ENCODE measurements at regions not wholly inside any gene's neighbourhood (a gene's known extent, or its start where the extent isn't known, plus 50 kb on each side); places are given as distances from the start of the nearest gene placed in this dataset.
"Not testable (repeated sequence)": the region's sequence is repeated elsewhere in the genome, so short reads cannot be mapped to it uniquely, and the experiment has no call there.

- ChIA-PET CTCF (no interaction called here), POLR2A (no interaction called here)
- Mint-ChIP-seq H3K4me1 (ENCODE audit: low read depth) (no peaks in the 10 kb centered on the region), H3K4me3 (no peak overlapping the region), H3K36me3 (no peaks in the 10 kb centered on the region), H3K27me3 (no peaks in the 10 kb centered on the region), H3K9me3 (peaks cover 10% of the 10 kb centered on the region), H3K27ac (no peak overlapping the region)
- DNase-seq = no peak
- intact Hi-C loops (cut with micrococcal nuclease) = no loop called here
These were observed 288.5 kb downstream of the C16orf95 start for GRCh38 chr16:87028481-87029320.

- peaks cover 3% of the 10 kb centered on the region for H3K27me3 Mint-ChIP-seq
- H3K4me3 Mint-ChIP-seq = no peak overlapping the region
- DNase-seq = no peak
- no peaks in the 10 kb centered on the region for H3K4me1 Mint-ChIP-seq (ENCODE audit: low read depth)
- no peak overlapping the region for H3K27ac Mint-ChIP-seq
- ChIA-PET CTCF (no interaction called here), POLR2A (no interaction called here)
- intact Hi-C loops (cut with micrococcal nuclease) = no loop called here
- H3K36me3 Mint-ChIP-seq = no peaks in the 10 kb centered on the region
- H3K9me3 Mint-ChIP-seq = peaks cover 10% of the 10 kb centered on the region
These were observed 284.6 kb downstream of the C16orf95 start for GRCh38 chr16:87032554-87032953.

- intact Hi-C loops (cut with micrococcal nuclease) = no loop called here
- H3K27ac Mint-ChIP-seq = no peak overlapping the region
- no peaks in the 10 kb centered on the region for H3K4me1 Mint-ChIP-seq (ENCODE audit: low read depth)
- H3K9me3 Mint-ChIP-seq = peaks cover 10% of the 10 kb centered on the region
- no peak overlapping the region for H3K4me3 Mint-ChIP-seq
- peaks cover 3% of the 10 kb centered on the region for H3K27me3 Mint-ChIP-seq
- POLR2A ChIA-PET = no interaction called here
- DNase-seq = no peak
- no peaks in the 10 kb centered on the region for H3K36me3 Mint-ChIP-seq
- CTCF ChIA-PET = no interaction called here
These were observed 284.1 kb downstream of the C16orf95 start for GRCh38 chr16:87033021-87033471.

- Mint-ChIP-seq H3K36me3 (no peaks in the 10 kb centered on the region), H3K9me3 (peaks cover 10% of the 10 kb centered on the region), H3K27me3 (peaks cover 3% of the 10 kb centered on the region), H3K4me3 (no peak overlapping the region), H3K4me1 (ENCODE audit: low read depth) (no peaks in the 10 kb centered on the region), H3K27ac (no peak overlapping the region)
- DNase-seq = no peak
- ChIA-PET CTCF (no interaction called here), POLR2A (no interaction called here)
- intact Hi-C loops (cut with micrococcal nuclease) = no loop called here
These were observed 283.5 kb downstream of the C16orf95 start for GRCh38 chr16:87033541-87034300.

GRCh38 chr16:87034317-87034716 is 282.9 kb downstream of the C16orf95 start:
- Mint-ChIP-seq H3K27me3 (peaks cover 3% of the 10 kb centered on the region), H3K27ac (no peak overlapping the region), H3K4me1 (ENCODE audit: low read depth) (no peaks in the 10 kb centered on the region), H3K36me3 (no peaks in the 10 kb centered on the region), H3K9me3 (peaks cover 10% of the 10 kb centered on the region), H3K4me3 (no peak overlapping the region)
- DNase-seq = no peak
- CTCF ChIA-PET = no interaction called here
- intact Hi-C loops (cut with micrococcal nuclease) = no loop called here
- POLR2A ChIA-PET = no interaction called here

- intact Hi-C loops (cut with micrococcal nuclease) = no loop called here
- Mint-ChIP-seq H3K4me3 (no peak overlapping the region), H3K4me1 (ENCODE audit: low read depth) (no peaks in the 10 kb centered on the region), H3K36me3 (no peaks in the 10 kb centered on the region), H3K27ac (no peak overlapping the region), H3K27me3 (peaks cover 3% of the 10 kb centered on the region), H3K9me3 (peaks cover 7% of the 10 kb centered on the region)
- POLR2A ChIA-PET = no interaction called here
- DNase-seq = no peak
- CTCF ChIA-PET = no interaction called here
These were observed 282.1 kb downstream of the C16orf95 start for GRCh38 chr16:87035053-87035452.

GRCh38 chr16:87037012-87037411 is 280.2 kb downstream of the C16orf95 start:
- intact Hi-C loops (cut with micrococcal nuclease) = no loop called here
- H3K36me3 Mint-ChIP-seq = no peaks in the 10 kb centered on the region
- no peak for DNase-seq
- H3K9me3 Mint-ChIP-seq = no peaks in the 10 kb centered on the region
- CTCF ChIA-PET = no interaction called here
- H3K4me1 Mint-ChIP-seq (ENCODE audit: low read depth) = no peaks in the 10 kb centered on the region
- POLR2A ChIA-PET = no interaction called here
- H3K27ac Mint-ChIP-seq = no peak overlapping the region
- H3K4me3 Mint-ChIP-seq = no peak overlapping the region
- peaks cover 3% of the 10 kb centered on the region for H3K27me3 Mint-ChIP-seq

GRCh38 chr16:87038528-87038927 is 278.7 kb downstream of the C16orf95 start:
- H3K4me1 Mint-ChIP-seq (ENCODE audit: low read depth); POLR2A ChIA-PET; intact Hi-C loops (cut with micrococcal nuclease); H3K27ac Mint-ChIP-seq; H3K27me3 Mint-ChIP-seq; DNase-seq; CTCF ChIA-PET; H3K4me3 Mint-ChIP-seq; H3K36me3 Mint-ChIP-seq; H3K9me3 Mint-ChIP-seq: not testable (repeated sequence)

- intact Hi-C loops (cut with micrococcal nuclease) = no loop called here
- no peak overlapping the region for H3K27ac Mint-ChIP-seq
These were observed 276.7 kb downstream of the C16orf95 start for GRCh38 chr16:87040169-87041117.

GRCh38 chr16:87041286-87041685 is 275.9 kb downstream of the C16orf95 start:
- Mint-ChIP-seq H3K27ac (no peak overlapping the region), H3K27me3 (peaks cover 2% of the 10 kb centered on the region), H3K9me3 (no peaks in the 10 kb centered on the region), H3K36me3 (no peaks in the 10 kb centered on the region), H3K4me1 (ENCODE audit: low read depth) (no peaks in the 10 kb centered on the region), H3K4me3 (no peak overlapping the region)
- POLR2A ChIA-PET = no interaction called here
- intact Hi-C loops (cut with micrococcal nuclease) = no loop called here
- CTCF ChIA-PET = interaction anchor here (0.7 kb wide), 1 partner anchor 64 kb away, joined by 3 read pairs; no protein-coding TSS in a partner anchor
- DNase-seq = no peak

More at GRCh38 chr16:87040169-87041117, 276.7 kb downstream of the C16orf95 start:
- no peaks in the 10 kb centered on the region for H3K4me1 Mint-ChIP-seq (ENCODE audit: low read depth)
- ChIA-PET POLR2A (no interaction called here), CTCF (interaction anchor here (0.7 kb wide), 1 partner anchor 65 kb away, joined by 3 read pairs; no protein-coding TSS in a partner anchor)
- peaks cover 4% of the 10 kb centered on the region for H3K27me3 Mint-ChIP-seq
- H3K36me3 Mint-ChIP-seq = no peaks in the 10 kb centered on the region
- H3K9me3 Mint-ChIP-seq = no peaks in the 10 kb centered on the region
- no peak for DNase-seq
- H3K4me3 Mint-ChIP-seq = no peak overlapping the region

GRCh38 chr16:87042551-87043230 is 274.5 kb downstream of the C16orf95 start:
- ChIA-PET POLR2A (no interaction called here), CTCF (interaction anchor here (1.7 kb wide), 1 partner anchor 20 kb away, joined by 5 read pairs; no protein-coding TSS in a partner anchor)
- Mint-ChIP-seq H3K36me3 (no peaks in the 10 kb centered on the region), H3K27ac (no peak overlapping the region), H3K27me3 (peaks cover 2% of the 10 kb centered on the region), H3K4me1 (ENCODE audit: low read depth) (no peaks in the 10 kb centered on the region), H3K9me3 (no peaks in the 10 kb centered on the region), H3K4me3 (no peak overlapping the region)
- no peak for DNase-seq
- intact Hi-C loops (cut with micrococcal nuclease) = no loop called here
